GM21390 (cell line): ENCODE measurements at regions not wholly inside any gene's neighbourhood (a gene's known extent, or its start where the extent isn't known, plus 50 kb on each side); places are given as distances from the start of the nearest gene placed in this dataset.

Experiments
- ATAC-seq: cut with Tn5 transposase; IDR thresholded peaks from one replicate; pipeline ENCODE4 v1.9.1; 2021; ENCODE audit not compliant: unreplicated experiment

GRCh38 chr14:53328841-53329240 lies 175.7 kb upstream of the DDHD1 start:
- no peak for ATAC-seq

GRCh38 chr14:53327716-53328115 lies 174.6 kb upstream of the DDHD1 start:
- ATAC-seq: no peak

GRCh38 chr14:53325176-53325806 lies 172.2 kb upstream of the DDHD1 start:
- no peak for ATAC-seq

- no peak for ATAC-seq
Measured at GRCh38 chr14:53316504-53316903, 163.4 kb upstream of the DDHD1 start.

GRCh38 chr14:53310412-53310811 lies 157.3 kb upstream of the DDHD1 start:
- peak; percentile 93 for ATAC-seq

- no peak for ATAC-seq
Measured at GRCh38 chr14:53306911-53307310, 153.8 kb upstream of the DDHD1 start.

- no peak for ATAC-seq
Measured at GRCh38 chr14:53306267-53306721, 153.2 kb upstream of the DDHD1 start.

- no peak for ATAC-seq
Measured at GRCh38 chr14:53304726-53305381, 151.7 kb upstream of the DDHD1 start.

GRCh38 chr14:53295985-53296582 lies 143.0 kb upstream of the DDHD1 start:
- no peak for ATAC-seq

- ATAC-seq: no peak
Measured at GRCh38 chr14:53295372-53295771, 142.2 kb upstream of the DDHD1 start.

GRCh38 chr14:53286301-53286700 lies 133.2 kb upstream of the DDHD1 start:
- no peak for ATAC-seq

GRCh38 chr14:53285821-53286220 lies 132.7 kb upstream of the DDHD1 start:
- no peak for ATAC-seq

GRCh38 chr14:53285064-53285463 lies 131.9 kb upstream of the DDHD1 start:
- ATAC-seq: no peak

- no peak for ATAC-seq
Measured at GRCh38 chr14:53278602-53279506, 125.7 kb upstream of the DDHD1 start.

GRCh38 chr14:53273671-53274072 lies 120.5 kb upstream of the DDHD1 start:
- ATAC-seq: no peak

- ATAC-seq: no peak
Measured at GRCh38 chr14:53265025-53265424, 111.9 kb upstream of the DDHD1 start.

GRCh38 chr14:53260928-53261327 lies 107.8 kb upstream of the DDHD1 start:
- ATAC-seq: no peak

GRCh38 chr14:53260286-53260685 lies 107.2 kb upstream of the DDHD1 start:
- ATAC-seq: no peak

- no peak for ATAC-seq
Measured at GRCh38 chr14:53252141-53252540, 99.0 kb upstream of the DDHD1 start.

GRCh38 chr14:53249059-53249458 lies 95.9 kb upstream of the DDHD1 start:
- ATAC-seq: no peak

GRCh38 chr14:53247596-53248370 lies 94.7 kb upstream of the DDHD1 start:
- no peak for ATAC-seq
